GM12864 (cell line): ENCODE measurements at regions not wholly inside any gene's neighbourhood (a gene's known extent, or its start where the extent isn't known, plus 50 kb on each side); places are given as distances from the start of the nearest gene placed in this dataset.
"Not testable (repeated sequence)": the region's sequence is repeated elsewhere in the genome, so short reads cannot be mapped to it uniquely, and the experiment has no call there.

ENCODE experiments used
- DNase-seq: peaks from one replicate; pipeline ENCODE4 v3.0.0-alpha.2; 2011; ENCODE audit warnings: low read depth
- H3K4me3 ChIP-seq: 2 replicates; pipeline ENCODE4 v1.5.1; 2011; ENCODE audit warnings: mild to moderate bottlenecking, low read depth, low read length, control low read depth
- CTCF ChIP-seq: IDR thresholded peaks from 2 replicates; pipeline ENCODE4 v1.5.1; 2011; ENCODE audit warnings: low read depth, mild to moderate bottlenecking, moderate library complexity, low read length, control low read depth, inconsistent platforms; ENCODE audit errors: missing control alignments

DNA sequence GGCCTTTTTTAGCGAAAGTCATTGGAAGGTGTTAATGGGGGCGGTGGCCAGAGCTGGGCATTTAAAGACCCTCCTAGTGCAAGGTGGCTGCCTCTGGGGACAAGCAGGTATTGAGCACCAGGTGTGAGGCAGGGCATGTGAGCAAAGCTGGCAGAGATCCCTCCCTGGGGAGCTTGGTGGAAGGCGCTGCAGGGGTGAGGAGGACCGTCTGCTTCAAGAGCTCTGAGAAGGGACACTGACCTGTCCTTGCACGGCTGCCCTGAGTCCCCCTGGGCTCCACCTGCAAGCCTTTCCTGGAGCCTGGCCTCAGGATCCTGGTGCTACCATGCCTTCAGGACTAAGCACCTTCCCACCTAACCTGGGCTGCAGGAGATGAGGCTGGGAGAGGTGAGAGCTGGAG is 127.0 kb upstream of the CIBAR2 start:
- no peak for DNase-seq
- H3K4me3 ChIP-seq = no peak overlapping the region
- TF ChIP-seq CTCF = no peak

GRCh38 chr16:85239871-85240270 is 127.6 kb upstream of the CIBAR2 start:
- DNase-seq = no peak
- no peak for TF ChIP-seq CTCF
- H3K4me3 ChIP-seq = no peak overlapping the region

DNA sequence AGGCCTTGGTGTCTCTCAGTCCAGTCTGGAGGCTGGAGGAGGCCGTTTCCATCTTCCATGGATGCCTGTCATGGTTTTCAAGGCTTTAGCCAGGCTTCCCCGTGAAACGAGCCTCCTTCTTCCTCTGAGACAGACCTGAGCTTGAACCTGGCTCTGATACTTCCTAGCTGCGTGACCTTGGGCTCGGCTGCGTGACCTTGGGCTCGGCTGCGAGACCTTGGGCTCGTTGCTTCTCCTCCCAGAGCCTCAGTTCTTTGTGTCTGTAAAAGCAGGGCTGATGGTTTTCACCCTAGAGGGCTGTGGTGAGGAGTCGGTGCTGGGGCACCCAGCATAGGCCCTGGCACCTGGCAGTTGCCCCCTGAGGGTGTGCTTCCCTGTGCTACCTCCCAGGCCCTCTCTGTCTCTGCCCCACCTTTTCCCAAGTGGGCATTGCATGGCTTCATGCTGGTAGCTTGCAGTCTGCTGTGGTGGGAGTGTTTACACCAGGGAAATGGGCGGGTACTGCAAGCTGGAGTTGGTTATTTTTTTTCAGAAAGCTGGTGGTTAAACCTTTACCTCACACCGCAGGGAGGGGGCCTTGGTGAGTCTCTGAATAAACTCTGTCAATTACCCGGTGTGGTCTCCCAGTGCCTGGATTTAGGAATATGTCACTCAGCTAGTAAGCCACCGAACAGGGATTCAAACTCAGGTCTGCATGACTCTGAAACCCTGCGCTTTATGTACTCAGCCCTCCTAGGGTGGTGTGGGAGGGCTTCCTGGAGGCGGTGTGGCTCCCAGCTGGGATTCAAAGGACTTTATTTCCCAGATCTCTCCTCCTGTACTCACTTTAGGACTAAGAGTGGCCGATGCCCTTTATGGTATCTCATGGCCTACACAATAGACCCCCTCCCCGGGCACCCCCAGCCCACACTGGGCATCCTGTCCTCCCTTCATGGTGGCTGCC is 129.0 kb upstream of the CIBAR2 start:
- TF ChIP-seq CTCF = no peak
- DNase-seq = no peak
- H3K4me3 ChIP-seq = no peak overlapping the region

- no peak for DNase-seq
- TF ChIP-seq CTCF = no peak
- no peak overlapping the region for H3K4me3 ChIP-seq
Measured at GRCh38 chr16:85242140-85242539, 129.9 kb upstream of the CIBAR2 start.

DNA sequence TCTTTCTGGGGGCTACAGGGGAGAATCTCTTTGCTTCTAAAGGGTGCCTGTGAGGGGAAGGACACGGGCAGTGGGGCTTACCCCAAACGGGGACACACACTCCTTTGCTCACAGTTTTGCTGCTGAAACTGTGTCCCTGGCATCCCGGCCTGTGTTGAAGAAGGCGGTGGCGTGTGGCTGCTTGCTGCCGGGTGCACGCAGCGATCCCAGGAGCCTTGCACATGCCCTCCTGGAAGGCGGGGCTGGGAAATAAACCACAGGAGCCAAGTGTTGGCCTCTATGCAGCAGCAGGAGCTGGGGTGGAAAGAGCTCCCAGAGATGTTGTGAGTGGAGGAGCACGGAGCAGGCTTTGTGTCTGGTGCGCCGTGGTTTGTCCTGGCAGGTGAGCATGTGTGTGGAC is 131.0 kb upstream of the CIBAR2 start:
- DNase-seq = no peak
- TF ChIP-seq CTCF = no peak
- H3K4me3 ChIP-seq = no peak overlapping the region

GRCh38 chr16:85244452-85244851 is 132.2 kb upstream of the CIBAR2 start:
- not testable (repeated sequence) for DNase-seq, H3K4me3 ChIP-seq

GRCh38 chr16:85245307-85246172 is 133.3 kb upstream of the CIBAR2 start:
- DNase-seq = no peak
- TF ChIP-seq CTCF = peak; percentile 94
- H3K4me3 ChIP-seq = no peak overlapping the region
